ENCODE measurements at regions not wholly inside any gene's neighbourhood (a gene's known extent, or its start where the extent isn't known, plus 50 kb on each side); places are given as distances from the start of the nearest gene placed in this dataset.

- no peak for TF ChIP-seq EP300 (IDR thresholded peaks at IDR 0.05; ENCODE audit: borderline replicate concordance)
- TF ChIP-seq TEAD4 (IDR thresholded peaks at IDR 0.05): no peak
- TF ChIP-seq YY1 (IDR thresholded peaks at IDR 0.05; ENCODE audit: low read depth): no peak
- no peak for TF ChIP-seq MAX (IDR thresholded peaks at IDR 0.05)
- TF ChIP-seq REST (IDR thresholded peaks at IDR 0.05; ENCODE audit: low read depth): no peak
- no peak for TF ChIP-seq CEBPB (IDR thresholded peaks at IDR 0.05)
- TF ChIP-seq CREB1 (IDR thresholded peaks at IDR 0.05; ENCODE audit: low read depth): no peak
- no peak for TF ChIP-seq ZBTB7A (IDR thresholded peaks at IDR 0.05; ENCODE audit: low read depth)
- TF ChIP-seq USF1 (IDR thresholded peaks at IDR 0.05): no peak
- TF ChIP-seq RAD21 (IDR thresholded peaks at IDR 0.05; ENCODE audit: low read depth): no peak
- no peak for TF ChIP-seq FOXM1 (IDR thresholded peaks at IDR 0.05; ENCODE audit: borderline replicate concordance, low read depth)
- TF ChIP-seq TAF1 (IDR thresholded peaks at IDR 0.05; ENCODE audit: low read depth): no peak
- TF ChIP-seq EGR1 (IDR thresholded peaks at IDR 0.05): no peak
Observed at GRCh38 chr2:66003931-66004330, 431.0 kb upstream of the MEIS1 start.
